Fibroblast of skin of left quadriceps (primary cell): ENCODE measurements at regions not wholly inside any gene's neighbourhood (a gene's known extent, or its start where the extent isn't known, plus 50 kb on each side); places are given as distances from the start of the nearest gene placed in this dataset.
"Not testable (repeated sequence)": the region's sequence is repeated elsewhere in the genome, so short reads cannot be mapped to it uniquely, and the experiment has no call there.

Experiments used
- DNase-seq, 2 experiments: peaks; one replicate each; pipeline ENCODE4 v3.0.0-alpha.2; 2013; ENCODE audit warnings: low read depth in 2 of 2

- DNase-seq: no peak
Measured at GRCh38 chr5:19193631-19194030, 794.4 kb downstream of the CDH18 start.

GRCh38 chr5:19196631-19197030, 791.4 kb downstream of the CDH18 start:
- no peak for DNase-seq

- DNase-seq: no peak
Measured at GRCh38 chr5:19200251-19200650, 787.7 kb downstream of the CDH18 start.

GRCh38 chr5:19208397-19208796, 779.6 kb downstream of the CDH18 start:
- DNase-seq: no peak

- no peak for DNase-seq
Measured at GRCh38 chr5:19210886-19211285, 777.1 kb downstream of the CDH18 start.

GRCh38 chr5:19229179-19229835, 758.7 kb downstream of the CDH18 start:
- no peak for DNase-seq

- no peak for DNase-seq
Measured at GRCh38 chr5:19233573-19233972, 754.4 kb downstream of the CDH18 start.

- DNase-seq: no peak
Measured at GRCh38 chr5:19235101-19235584, 752.9 kb downstream of the CDH18 start.

- DNase-seq: peak in 1 of 2 experiments; percentile 8
Measured at GRCh38 chr5:19240170-19240569, 747.8 kb downstream of the CDH18 start.

- DNase-seq: no peak
Measured at GRCh38 chr5:19241690-19242089, 746.3 kb downstream of the CDH18 start.

GRCh38 chr5:19246191-19246590, 741.8 kb downstream of the CDH18 start:
- DNase-seq: not testable (repeated sequence)

GRCh38 chr5:19247302-19247701, 740.7 kb downstream of the CDH18 start:
- no peak for DNase-seq

- DNase-seq: no peak
Measured at GRCh38 chr5:19256036-19256435, 732.0 kb downstream of the CDH18 start.

- DNase-seq: no peak
Measured at GRCh38 chr5:19258686-19259085, 729.3 kb downstream of the CDH18 start.

- DNase-seq: no peak
Measured at GRCh38 chr5:19261879-19262278, 726.1 kb downstream of the CDH18 start.

- no peak for DNase-seq
Measured at GRCh38 chr5:19264821-19265220, 723.2 kb downstream of the CDH18 start.

- DNase-seq: no peak
Measured at GRCh38 chr5:19266791-19267190, 721.2 kb downstream of the CDH18 start.

- DNase-seq: no peak
Measured at GRCh38 chr5:19270153-19270552, 717.8 kb downstream of the CDH18 start.

- no peak for DNase-seq
Measured at GRCh38 chr5:19274578-19274977, 713.4 kb downstream of the CDH18 start.

- DNase-seq: no peak
Measured at GRCh38 chr5:19285286-19285685, 702.7 kb downstream of the CDH18 start.

- DNase-seq: not testable (repeated sequence)
Measured at GRCh38 chr5:19287548-19288277, 700.3 kb downstream of the CDH18 start.

GRCh38 chr5:19288311-19288710, 699.7 kb downstream of the CDH18 start:
- DNase-seq: not testable (repeated sequence)

- no peak for DNase-seq
Measured at GRCh38 chr5:19297934-19298333, 690.1 kb downstream of the CDH18 start.
